Retinal pigment epithelial cell (primary cell): ENCODE measurements at regions not wholly inside any gene's neighbourhood (a gene's known extent, or its start where the extent isn't known, plus 50 kb on each side); places are given as distances from the start of the nearest gene placed in this dataset.
"Not testable (repeated sequence)": the region's sequence is repeated elsewhere in the genome, so short reads cannot be mapped to it uniquely, and the experiment has no call there.

ENCODE experiments used
- DNase-seq: peaks from one replicate; pipeline ENCODE4 v3.0.0-alpha.2; 2010; ENCODE audit warnings: low read depth
- H3K4me3 ChIP-seq: 2 replicates; pipeline ENCODE4 v1.5.1; 2011; ENCODE audit warnings: mild to moderate bottlenecking, low read length, control low read depth, moderate library complexity
- CTCF ChIP-seq: conservative IDR thresholded peaks from 2 replicates; pipeline ENCODE4 v1.5.1; 2011; ENCODE audit warnings: low read depth, low read length, control low read depth, inconsistent platforms

GRCh38 chr7:45292481-45292880 lies 134.9 kb downstream of the RAMP3 start:
- TF ChIP-seq CTCF: no peak
- H3K4me3 ChIP-seq: no peak overlapping the region
- peak; percentile 3 for DNase-seq

- H3K4me3 ChIP-seq: no peak overlapping the region
- TF ChIP-seq CTCF: no peak
- DNase-seq: peak; percentile 2
Measured at GRCh38 chr7:45293295-45293942, 135.8 kb downstream of the RAMP3 start.

- H3K4me3 ChIP-seq: no peak overlapping the region
- TF ChIP-seq CTCF: no peak
- DNase-seq: no peak
Measured at GRCh38 chr7:45294559-45294958, 137.0 kb downstream of the RAMP3 start.

GRCh38 chr7:45295222-45295621 lies 137.6 kb downstream of the RAMP3 start:
- peak; percentile 54 for DNase-seq
- H3K4me3 ChIP-seq: no peak overlapping the region
- TF ChIP-seq CTCF: no peak

- H3K4me3 ChIP-seq: no peak overlapping the region
- DNase-seq: no peak
- no peak for TF ChIP-seq CTCF
Measured at GRCh38 chr7:45296748-45297147, 139.2 kb downstream of the RAMP3 start.

GRCh38 chr7:45306752-45307305 lies 149.2 kb downstream of the RAMP3 start:
- no peak overlapping the region for H3K4me3 ChIP-seq
- DNase-seq: no peak
- TF ChIP-seq CTCF: no peak

GRCh38 chr7:45311597-45311996 lies 154.0 kb downstream of the RAMP3 start:
- no peak for DNase-seq
- no peak for TF ChIP-seq CTCF
- H3K4me3 ChIP-seq: no peak overlapping the region

- not testable (repeated sequence) for H3K4me3 ChIP-seq, DNase-seq
Measured at GRCh38 chr7:45315512-45315911, 157.9 kb downstream of the RAMP3 start.
